K562 (cell line): ENCODE measurements at regions not wholly inside any gene's neighbourhood (a gene's known extent, or its start where the extent isn't known, plus 50 kb on each side); places are given as distances from the start of the nearest gene placed in this dataset.

Experiments used
- ATAC-seq: fragments of 200-7000 bp; cut with Tn5 transposase; 3 replicates; pipeline ENCODE4 v1.9.1; 2020; ENCODE audit warnings: moderate library complexity
- BruUV-seq: library from RNA; stranded (reverse); fragments of 400-500 nt; replicated peaks from 2 replicates; lab custom pipeline; 2021; lab: Mats Ljungman, UMichigan
- CTCF ChIA-PET: fragments of 300-600 bp; formaldehyde crosslinking; extraction: SDS; loops from one replicate; lab custom pipeline; 2021; ENCODE audit warnings: low intra/inter-chr PET ratio; lab: Yijun Ruan, JAX
- POLR2A ChIA-PET: fragments of 300-600, 350-650 bp; sonication (Branson Sonifier 250); formaldehyde crosslinking; extraction: SDS; loops from one replicate; lab custom pipeline; 2021; ENCODE audit warnings: antibody characterized with exemption, inconsistent platforms; lab: Yijun Ruan, JAX
- DNase-seq, 4 experiments: peaks; one replicate each; pipeline versions ENCODE4 v3.0.0 to v3.0.0-alpha.2; 2011 to 2018; ENCODE audit warnings: low spot score in 3 of 4, mixed read lengths in 3 of 4; ENCODE audit errors: extremely low read depth in 1 of 4
- FAIRE-seq: peaks from 2 replicates; lab custom pipeline; 2011; peaks lifted over from hg19 to GRCh38; lab: Jason Lieb, UNC
- H2AFZ ChIP-seq: 2 replicates; pipeline ENCODE4 v1.6.0; 2011; ENCODE audit warnings: low read depth, low read length, control low read depth, inconsistent platforms
- H3K27ac ChIP-seq: fragments of 200-600 bp; 3 replicates; pipeline ENCODE4 v1.8.0; 2011; ENCODE audit warnings: low read depth, mild to moderate bottlenecking, control low read depth, inconsistent platforms, low read length, moderate library complexity, mixed read lengths; ENCODE audit errors: extremely low read depth
- H3K27me3 ChIP-seq, 2 experiments: fragments of 300-600 bp in 1 of 2; 2 replicates in 1 of 2; 3 replicates in 1 of 2; pipeline versions ENCODE4 v1.6.0 to v1.8.0; 2011; ENCODE audit warnings: inconsistent platforms in 2 of 2, low read length in 2 of 2, mild to moderate bottlenecking in 1 of 2, mixed read lengths in 1 of 2, moderate library complexity in 1 of 2; ENCODE audit not compliant: control insufficient read depth in 2 of 2, insufficient read depth in 2 of 2
- H3K36me3 ChIP-seq: fragments of 300-600 bp; 3 replicates; pipeline ENCODE4 v1.8.0; 2011; ENCODE audit warnings: mild to moderate bottlenecking, low read length, inconsistent platforms; ENCODE audit not compliant: control insufficient read depth, insufficient read depth
- H3K4me1 ChIP-seq, 2 experiments: fragments of 200-600 bp in 1 of 2; replicated peaks in 1 of 2; 2 replicates in 1 of 2; 3 replicates in 1 of 2; pipeline versions ENCODE4 v1.5.1 to v1.8.0; 2011; ENCODE audit warnings: inconsistent platforms in 2 of 2, low read length in 2 of 2, mild to moderate bottlenecking in 1 of 2, mixed read lengths in 1 of 2, moderate library complexity in 1 of 2; ENCODE audit not compliant: control insufficient read depth in 2 of 2, insufficient read depth in 2 of 2
- H3K4me2 ChIP-seq: 2 replicates; pipeline ENCODE4 v1.6.1; 2011; ENCODE audit warnings: low read length, control low read depth, inconsistent platforms, mixed read lengths; ENCODE audit not compliant: insufficient read depth
- H3K4me3 ChIP-seq: fragments of 200-600 bp; sonication (generic), shearing (Covaris generic); 2 replicates; pipeline ENCODE4 v1.5.1; 2016; ENCODE audit warnings: control low read depth, inconsistent platforms
- H3K79me2 ChIP-seq: fragments of 200-600 bp; 3 replicates; pipeline ENCODE4 v1.8.0; 2011; ENCODE audit warnings: low read length, inconsistent platforms; ENCODE audit not compliant: control insufficient read depth, insufficient read depth
- H3K9ac ChIP-seq, 2 experiments: 2 replicates each; pipeline versions ENCODE4 v1.6.0 to v1.6.1; 2011; ENCODE audit warnings: low read depth in 2 of 2, low read length in 2 of 2, control low read depth in 1 of 2, inconsistent platforms in 1 of 2, mild to moderate bottlenecking in 1 of 2, mixed read lengths in 1 of 2; ENCODE audit not compliant: insufficient read depth in 1 of 2
- H3K9me1 ChIP-seq: one replicate; pipeline ENCODE4 v1.6.0; 2011; ENCODE audit warnings: inconsistent platforms, mild to moderate bottlenecking, low read length, moderate library complexity; ENCODE audit not compliant: control insufficient read depth, insufficient read depth
- H3K9me3 ChIP-seq: replicated peaks from 2 replicates; pipeline ENCODE4 v1.5.1; 2011; ENCODE audit warnings: low read depth, low read length, inconsistent platforms; ENCODE audit not compliant: control insufficient read depth, insufficient read depth
- H4K20me1 ChIP-seq: replicated peaks from 2 replicates; pipeline ENCODE4 v1.6.1; 2011; ENCODE audit warnings: low read length, inconsistent platforms, mixed read lengths; ENCODE audit not compliant: control insufficient read depth, insufficient read depth
- BRD4 ChIP-seq: fragments of 200-600 bp; sonication (generic); IDR thresholded peaks from 2 replicates; pipeline ENCODE4 v1.6.1; 2017; ENCODE audit warnings: inconsistent platforms
- EP400 ChIP-seq: fragments of 450-650 bp; IDR thresholded peaks from 2 replicates; pipeline ENCODE4 v1.6.1; 2017; ENCODE audit warnings: antibody characterized with exemption, mild to moderate bottlenecking, moderate library complexity
- FOXA3 ChIP-seq, 2 experiments: fragments of 450-650 bp in 1 of 2; sonication (generic) in 1 of 2; formaldehyde crosslinking; IDR thresholded peaks in 1 of 2; conservative IDR thresholded peaks in 1 of 2; 2 replicates each; pipeline versions ENCODE4 v1.4.0 to v1.8.0; 2020 to 2022; ENCODE audit warnings: mild to moderate bottlenecking in 2 of 2, missing genetic modification reagents in 1 of 2
- POLR2A ChIP-seq: fragments of 450-650 bp; conservative IDR thresholded peaks from 2 replicates; pipeline ENCODE4 v1.6.1; 2016
- PPARD ChIP-seq: fragments of 250-450 bp; sonication (Bioruptor Pico); IDR thresholded peaks from 2 replicates; pipeline ENCODE4 v1.8.0; 2022; ENCODE audit warnings: inconsistent platforms, mild to moderate bottlenecking, moderate library complexity
- PYGO2 ChIP-seq: fragments of 450-650 bp; IDR thresholded peaks from 2 replicates; pipeline ENCODE4 v1.6.1; 2016; ENCODE audit warnings: mild to moderate bottlenecking, missing genetic modification characterization, moderate library complexity, missing compliant biosample characterization
- RBM15 ChIP-seq: fragments of 200-400 bp; formaldehyde crosslinking; IDR thresholded peaks from 2 replicates; pipeline ENCODE4 v1.6.1; 2018; ENCODE audit warnings: mild to moderate bottlenecking, low read length, moderate library complexity; ENCODE audit not compliant: insufficient read depth
- ZBTB33 ChIP-seq: sonication (generic); formaldehyde crosslinking; IDR thresholded peaks from 2 replicates; pipeline ENCODE4 v1.8.1; 2023; ENCODE audit warnings: mild to moderate bottlenecking, missing genetic modification reagents
- WGBS: fragments of 100-300 bp; shearing (Covaris generic); methylation state at CpG from one replicate; pipeline ENCODE4 v1.1.6; 2016; ENCODE audit warnings: low coverage, mixed read lengths; ENCODE audit not compliant: insufficient coverage; ENCODE audit errors: missing lambda C conversion rate; 5-methylcytosine and 5-hydroxymethylcytosine counted together
- in situ Hi-C: fragments of 300-500 bp; cut with MboI; formaldehyde crosslinking; loops from 4 replicates; pipeline ENCODE4 v1.15.0; 2018; ENCODE audit warnings: inconsistent platforms, mixed read lengths
- intact Hi-C: fragments of 100-400 bp; cut with micrococcal nuclease; formaldehyde crosslinking; loops from 2 replicates; pipeline ENCODE4 v1.14.2; 2022

DNA sequence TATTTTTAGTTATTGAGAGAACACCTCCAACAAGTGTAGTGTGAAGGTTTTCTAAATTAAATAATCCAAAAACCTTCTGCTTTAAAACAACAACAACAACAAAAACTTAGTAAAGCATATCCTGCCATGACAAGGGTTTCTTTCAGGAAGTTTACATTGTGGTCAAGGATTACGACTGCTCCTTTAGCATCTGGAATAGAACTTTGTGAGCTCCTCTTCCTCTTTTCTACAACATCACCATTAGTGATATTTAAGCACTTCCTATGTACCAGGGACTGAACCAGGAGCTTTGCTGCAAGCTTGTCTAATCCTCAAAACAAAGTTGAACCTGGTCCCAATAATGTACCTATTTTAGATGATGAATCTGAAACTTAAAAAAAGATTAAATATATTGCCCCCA lies 315.4 kb upstream of the KITLG start:
- H3K9ac ChIP-seq: no peak overlapping the region
- no peak for DNase-seq
- no TSS peak for BruUV-seq
- ChIA-PET POLR2A (no interaction called here), CTCF (no interaction called here)
- H4K20me1 ChIP-seq: no peaks in the 10 kb centered on the region
- intact Hi-C loops: no loop called here
- no peaks in the 10 kb centered on the region for H3K9me1 ChIP-seq
- no peak for FAIRE-seq
- H3K4me3 ChIP-seq: no peak overlapping the region
- no peaks in the 10 kb centered on the region for H3K27me3 ChIP-seq
- H3K79me2 ChIP-seq: no peaks in the 10 kb centered on the region
- ATAC-seq: no peak
- 0% methylated on average over 1 of the region's 1 CpG for WGBS
- no peak overlapping the region for H3K4me2 ChIP-seq
- no peak overlapping the region for H3K27ac ChIP-seq
- H2AFZ ChIP-seq: no peak overlapping the region
- TF ChIP-seq ZBTB33 (CRISPR knock-in tag) (no peak), EP400 (no peak), RBM15 (no peak), FOXA3 (CRISPR knock-in tag; conservative IDR thresholded peaks at IDR 0.05 in 1 of 2, IDR thresholded peaks at IDR 0.05 in 1 of 2) (0 out of 4 replicates have a peak, but pooled peaks of 1 of the 2 experiments have one; percentile 7), PYGO2 (tag) (no peak), BRD4 (no peak), POLR2A (no peak), PPARD (CRISPR knock-in tag) (no peak)
- in situ Hi-C loops: no loop called here
- H3K9me3 ChIP-seq: no peaks in the 10 kb centered on the region
- H3K4me1 ChIP-seq: no peaks in the 10 kb centered on the region
- H3K36me3 ChIP-seq: no peaks in the 10 kb centered on the region
